Kidney (tissue), 13 donors: ENCODE measurements at regions not wholly inside any gene's neighbourhood (a gene's known extent, or its start where the extent isn't known, plus 50 kb on each side); places are given as distances from the start of the nearest gene placed in this dataset.

Experiments used
- DNase-seq, 5 donors: peaks; one replicate each; pipeline ENCODE4 v3.0.0-alpha.2; 2013 to 2020
- FAIRE-seq: peaks from 2 replicates; lab custom pipeline; 2012; peaks lifted over from hg19 to GRCh38; lab: Jason Lieb, UNC
- H3K27ac ChIP-seq, 2 donors: one replicate each; pipeline ENCODE4 v1.7.0; 2013; ENCODE audit warnings: low read depth in 2 of 2, low read length in 2 of 2, inconsistent platforms in 1 of 2
- H3K27me3 ChIP-seq: one replicate; pipeline ENCODE4 v1.7.1; 2013; ENCODE audit warnings: low read length, inconsistent platforms; ENCODE audit not compliant: control insufficient read depth, insufficient read depth
- H3K36me3 ChIP-seq, 3 donors: one replicate each; pipeline versions ENCODE4 v1.7.0 to v1.7.1; 2013; ENCODE audit warnings: low read length in 3 of 3, control low read depth in 1 of 3, inconsistent platforms in 1 of 3; ENCODE audit not compliant: insufficient read depth in 3 of 3, control insufficient read depth in 2 of 3
- H3K4me1 ChIP-seq, 3 donors: one replicate each; pipeline versions ENCODE4 v1.7.0 to v1.7.1; 2013; ENCODE audit warnings: low read length in 3 of 3, inconsistent platforms in 1 of 3, low read depth in 1 of 3; ENCODE audit not compliant: control insufficient read depth in 2 of 3, insufficient read depth in 2 of 3
- H3K4me3 ChIP-seq, 3 donors: one replicate each; pipeline versions ENCODE4 v1.7.0 to v1.8.1; 2013; ENCODE audit warnings: low read length in 3 of 3, control low read depth in 1 of 3, inconsistent platforms in 1 of 3
- H3K9ac ChIP-seq, 3 donors: one replicate each; pipeline versions ENCODE4 v1.7.0 to v1.7.1; 2013; ENCODE audit warnings: low read length in 3 of 3, control low read depth in 1 of 3, inconsistent platforms in 1 of 3
- H3K9me3 ChIP-seq, 3 donors: one replicate each; pipeline versions ENCODE4 v1.7.0 to v1.7.1; 2013; ENCODE audit warnings: low read length in 3 of 3, control low read depth in 1 of 3, inconsistent platforms in 1 of 3; ENCODE audit not compliant: control insufficient read depth in 2 of 3, insufficient read depth in 1 of 3
- CTCF ChIP-seq: IDR thresholded peaks from 3 replicates; pipeline ENCODE4 v1.5.1; 2012; ENCODE audit warnings: mild to moderate bottlenecking, moderate library complexity, borderline replicate concordance; ENCODE audit not compliant: insufficient read depth; ENCODE audit errors: extremely low read depth
- intact Hi-C: fragments of 100-400 bp; cut with DNase I; formaldehyde crosslinking; loops from one replicate; pipeline ENCODE4 v1.11.1; 2022
- donor health status: control.
- donor health status: control.
- donor health status: control.
- donor health status: control.
- donor health status: control.
- donor health status: DM: yes; HTN: yes; CAD: no.
- donor health status: Normal renal cell carcinoma (clear cell type).

DNA sequence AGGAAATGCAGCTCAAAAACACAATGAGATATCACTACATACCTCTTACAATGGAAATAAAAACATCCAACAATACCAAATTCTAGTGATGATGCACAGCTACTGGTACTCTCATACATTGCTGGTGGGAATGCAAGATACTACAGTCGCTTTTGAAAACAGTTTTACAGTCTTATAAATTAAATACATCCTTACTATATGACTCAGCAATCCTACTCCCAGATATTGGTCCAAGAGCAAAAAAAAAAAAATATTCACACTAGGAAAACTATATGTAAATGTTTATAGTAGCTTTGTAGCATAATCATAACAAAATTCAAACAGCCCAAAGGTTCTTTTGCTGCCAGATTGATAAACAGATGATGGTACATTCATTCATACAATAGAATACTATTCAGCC is 217.4 kb upstream of the FAM83B start:
- H3K4me3 ChIP-seq = no peak overlapping the region
- TF ChIP-seq CTCF = no peak
- no peaks in the 10 kb centered on the region for H3K9me3 ChIP-seq
- no peaks in the 10 kb centered on the region for H3K36me3 ChIP-seq
- H3K27ac ChIP-seq = no peak overlapping the region
- FAIRE-seq (no peak), DNase-seq (no peak)
- H3K9ac ChIP-seq = no peak overlapping the region
- intact Hi-C loops = no loop called here
- H3K27me3 ChIP-seq = no peaks in the 10 kb centered on the region
- H3K4me1 ChIP-seq = no peaks in the 10 kb centered on the region

- intact Hi-C loops = no loop called here
- Histone ChIP-seq H3K9ac (no peak overlapping the region), H3K4me3 (no peak overlapping the region), H3K27ac (no peak overlapping the region), H3K4me1 (no peaks in the 10 kb centered on the region), H3K27me3 (no peaks in the 10 kb centered on the region), H3K9me3 (no peaks in the 10 kb centered on the region), H3K36me3 (no peaks in the 10 kb centered on the region)
- FAIRE-seq (no peak), DNase-seq (no peak)
- TF ChIP-seq CTCF = no peak
Measured at GRCh38 chr6:54632984-54633565, 213.5 kb upstream of the FAM83B start.

- DNase-seq = no peak
- H3K9ac ChIP-seq = no peak overlapping the region
- H3K27me3 ChIP-seq = no peaks in the 10 kb centered on the region
- no peaks in the 10 kb centered on the region for H3K36me3 ChIP-seq
- H3K27ac ChIP-seq = no peak overlapping the region
- no peaks in the 10 kb centered on the region for H3K9me3 ChIP-seq
- H3K4me3 ChIP-seq = no peak overlapping the region
- no peak for FAIRE-seq
- no peaks in the 10 kb centered on the region for H3K4me1 ChIP-seq
- TF ChIP-seq CTCF = no peak
- intact Hi-C loops = no loop called here
Measured at GRCh38 chr6:54633601-54634000, 213.0 kb upstream of the FAM83B start.

DNA sequence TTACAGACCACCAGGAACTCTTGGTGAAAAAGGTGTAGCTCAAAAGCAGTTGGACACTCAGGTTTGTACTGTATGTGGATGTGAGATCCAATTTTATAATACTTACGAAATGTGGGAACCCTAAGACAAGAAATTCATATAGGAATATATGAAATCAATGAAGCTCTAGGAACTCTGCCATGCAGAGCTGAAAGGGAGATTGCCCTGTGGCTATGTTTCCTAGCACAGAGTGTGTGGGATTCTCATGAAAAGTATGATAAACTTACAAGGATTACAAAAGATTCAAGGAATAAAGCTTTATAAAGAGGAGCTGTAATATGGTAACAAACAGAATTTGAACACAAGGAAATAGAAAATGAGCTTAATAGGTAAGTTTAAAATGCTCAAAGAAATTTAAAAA is 205.7 kb upstream of the FAM83B start:
- Histone ChIP-seq H3K4me1 (no peaks in the 10 kb centered on the region), H3K4me3 (no peak overlapping the region), H3K9me3 (no peaks in the 10 kb centered on the region), H3K27ac (no peak overlapping the region), H3K27me3 (no peaks in the 10 kb centered on the region), H3K9ac (no peak overlapping the region), H3K36me3 (no peaks in the 10 kb centered on the region)
- DNase-seq (no peak), FAIRE-seq (no peak)
- intact Hi-C loops = no loop called here
- TF ChIP-seq CTCF = no peak
